Hepatic stellate cell (primary cell): ENCODE measurements at regions not wholly inside any gene's neighbourhood (a gene's known extent, or its start where the extent isn't known, plus 50 kb on each side); places are given as distances from the start of the nearest gene placed in this dataset.
"Not testable (repeated sequence)": the region's sequence is repeated elsewhere in the genome, so short reads cannot be mapped to it uniquely, and the experiment has no call there.

Experiments used
- DNase-seq: peaks from one replicate; pipeline ENCODE4 v3.0.0; 2011; ENCODE audit warnings: low spot score

- not testable (repeated sequence) for DNase-seq
These were observed 63.1 kb downstream of the TRIM43 start for GRCh38 chr2:95654897-95655296.

GRCh38 chr2:95656553-95656952, 64.8 kb downstream of the TRIM43 start:
- DNase-seq = not testable (repeated sequence)

GRCh38 chr2:95657937-95658336, 66.1 kb downstream of the TRIM43 start:
- not testable (repeated sequence) for DNase-seq

- not testable (repeated sequence) for DNase-seq
These were observed 69.2 kb downstream of the TRIM43 start for GRCh38 chr2:95660766-95661562.

GRCh38 chr2:95663471-95664441, 72.0 kb downstream of the TRIM43 start:
- not testable (repeated sequence) for DNase-seq

GRCh38 chr2:95666636-95667035, 74.8 kb downstream of the TRIM43 start:
- not testable (repeated sequence) for DNase-seq

GRCh38 chr2:95667480-95667879, 75.7 kb downstream of the TRIM43 start:
- no peak for DNase-seq

GRCh38 chr2:95668934-95669333, 77.1 kb downstream of the TRIM43 start:
- not testable (repeated sequence) for DNase-seq

GRCh38 chr2:95669441-95669991, 77.7 kb downstream of the TRIM43 start:
- no peak for DNase-seq

- peak; percentile 11 for DNase-seq
These were observed 78.4 kb downstream of the TRIM43 start for GRCh38 chr2:95670167-95670566.

- DNase-seq = no peak
These were observed 78.9 kb downstream of the TRIM43 start for GRCh38 chr2:95670686-95671085.

GRCh38 chr2:95671171-95671570, 79.4 kb downstream of the TRIM43 start:
- not testable (repeated sequence) for DNase-seq

GRCh38 chr2:95671992-95672391, 80.2 kb downstream of the TRIM43 start:
- not testable (repeated sequence) for DNase-seq

GRCh38 chr2:95672500-95672899, 80.7 kb downstream of the TRIM43 start:
- not testable (repeated sequence) for DNase-seq

GRCh38 chr2:95674186-95674585, 82.4 kb downstream of the TRIM43 start:
- no peak for DNase-seq

- not testable (repeated sequence) for DNase-seq
These were observed 84.8 kb downstream of the TRIM43 start for GRCh38 chr2:95676573-95676972.

GRCh38 chr2:95677346-95677745, 85.5 kb downstream of the TRIM43 start:
- no peak for DNase-seq

GRCh38 chr2:95677833-95678232, 86.0 kb downstream of the TRIM43 start:
- not testable (repeated sequence) for DNase-seq

- DNase-seq = not testable (repeated sequence)
These were observed 89.4 kb downstream of the TRIM43 start for GRCh38 chr2:95681158-95681557.

GRCh38 chr2:95681589-95682081, 89.8 kb downstream of the TRIM43 start:
- DNase-seq = not testable (repeated sequence)

- not testable (repeated sequence) for DNase-seq
These were observed 91.2 kb downstream of the TRIM43 start for GRCh38 chr2:95682889-95683517.

- no peak for DNase-seq
These were observed 93.7 kb downstream of the TRIM43 start for GRCh38 chr2:95685513-95685912.
